ENCODE measurements at regions not wholly inside any gene's neighbourhood (a gene's known extent, or its start where the extent isn't known, plus 50 kb on each side); places are given as distances from the start of the nearest gene placed in this dataset.

GRCh38 chr3:174377096-174377495, 482.0 kb upstream of the NAALADL2 start:
- Histone ChIP-seq H3K27ac (ENCODE audit: control insufficient read depth, insufficient read depth, low read length) (no peak overlapping the region), H3K4me1 (ENCODE audit: control insufficient read depth, extremely low read depth, insufficient read depth, low read length) (no peaks in the 10 kb centered on the region), H4K20me1 (ENCODE audit: control insufficient read depth, extremely low read depth, insufficient read depth, low read length) (no peaks in the 10 kb centered on the region), H3K9ac (ENCODE audit: control insufficient read depth, extremely low read depth, insufficient read depth, low read length) (no peak overlapping the region), H3K27me3 (ENCODE audit: control insufficient read depth, extremely low read depth, insufficient read depth, low read length) (no peaks in the 10 kb centered on the region), H3K9me1 (ENCODE audit: control insufficient read depth, extremely low read depth, insufficient read depth, low read length) (no peaks in the 10 kb centered on the region), H3K36me3 (ENCODE audit: control insufficient read depth in 2 of 2, extremely low read depth in 1 of 2, insufficient read depth in 2 of 2, low read length in 2 of 2) (no peaks in the 10 kb centered on the region), H3K4me2 (ENCODE audit: control insufficient read depth, extremely low read depth, insufficient read depth, low read depth, low read length) (no peak overlapping the region), H3K4me3 (ENCODE audit: control insufficient read depth in 2 of 3, extremely low read depth in 1 of 3, insufficient read depth in 2 of 3, low read depth in 1 of 3, low read length in 3 of 3) (no peak overlapping the region), H3K9me3 (ENCODE audit: control insufficient read depth, low read depth, low read length) (no peaks in the 10 kb centered on the region), H3K79me2 (ENCODE audit: control insufficient read depth, insufficient read depth, low read length) (no peaks in the 10 kb centered on the region), H2AFZ (ENCODE audit: control insufficient read depth, low read length) (no peak overlapping the region)
- dilution Hi-C loops (cut with MboI; ENCODE audit: extremely low pct_ligation_motif_present, low sequenced_read_pairs): no loop called here
- FAIRE-seq (no peak), DNase-seq (ENCODE audit: low read depth, low spot score) (no peak)
- TF ChIP-seq, protein P1, sequence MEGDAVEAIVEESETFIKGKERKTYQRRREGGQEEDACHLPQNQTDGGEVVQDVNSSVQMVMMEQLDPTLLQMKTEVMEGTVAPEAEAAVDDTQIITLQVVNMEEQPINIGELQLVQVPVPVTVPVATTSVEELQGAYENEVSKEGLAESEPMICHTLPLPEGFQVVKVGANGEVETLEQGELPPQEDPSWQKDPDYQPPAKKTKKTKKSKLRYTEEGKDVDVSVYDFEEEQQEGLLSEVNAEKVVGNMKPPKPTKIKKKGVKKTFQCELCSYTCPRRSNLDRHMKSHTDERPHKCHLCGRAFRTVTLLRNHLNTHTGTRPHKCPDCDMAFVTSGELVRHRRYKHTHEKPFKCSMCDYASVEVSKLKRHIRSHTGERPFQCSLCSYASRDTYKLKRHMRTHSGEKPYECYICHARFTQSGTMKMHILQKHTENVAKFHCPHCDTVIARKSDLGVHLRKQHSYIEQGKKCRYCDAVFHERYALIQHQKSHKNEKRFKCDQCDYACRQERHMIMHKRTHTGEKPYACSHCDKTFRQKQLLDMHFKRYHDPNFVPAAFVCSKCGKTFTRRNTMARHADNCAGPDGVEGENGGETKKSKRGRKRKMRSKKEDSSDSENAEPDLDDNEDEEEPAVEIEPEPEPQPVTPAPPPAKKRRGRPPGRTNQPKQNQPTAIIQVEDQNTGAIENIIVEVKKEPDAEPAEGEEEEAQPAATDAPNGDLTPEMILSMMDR (optimal IDR thresholded peaks at IDR 0.05 in 1 of 3, IDR thresholded peaks at IDR 0.05 in 1 of 3, conservative IDR thresholded peaks at IDR 0.05 in 1 of 3; ENCODE audit: extremely low read depth in 1 of 3, insufficient read depth in 2 of 3, low read length in 3 of 3): no peak
- TF ChIP-seq EZH2 (IDR thresholded peaks at IDR 0.05; ENCODE audit: low read length): no peak

GRCh38 chr3:174377684-174378083, 481.4 kb upstream of the NAALADL2 start:
- Histone ChIP-seq H4K20me1 (ENCODE audit: control insufficient read depth, extremely low read depth, insufficient read depth, low read length) (no peaks in the 10 kb centered on the region), H3K9me1 (ENCODE audit: control insufficient read depth, extremely low read depth, insufficient read depth, low read length) (no peaks in the 10 kb centered on the region), H3K9ac (ENCODE audit: control insufficient read depth, extremely low read depth, insufficient read depth, low read length) (no peak overlapping the region), H3K27me3 (ENCODE audit: control insufficient read depth, extremely low read depth, insufficient read depth, low read length) (no peaks in the 10 kb centered on the region), H3K9me3 (ENCODE audit: control insufficient read depth, low read depth, low read length) (no peaks in the 10 kb centered on the region), H3K4me3 (ENCODE audit: control insufficient read depth in 2 of 3, extremely low read depth in 1 of 3, insufficient read depth in 2 of 3, low read depth in 1 of 3, low read length in 3 of 3) (no peak overlapping the region), H3K36me3 (ENCODE audit: control insufficient read depth in 2 of 2, extremely low read depth in 1 of 2, insufficient read depth in 2 of 2, low read length in 2 of 2) (no peaks in the 10 kb centered on the region), H3K4me2 (ENCODE audit: control insufficient read depth, extremely low read depth, insufficient read depth, low read depth, low read length) (no peak overlapping the region), H3K27ac (ENCODE audit: control insufficient read depth, insufficient read depth, low read length) (no peak overlapping the region), H3K79me2 (ENCODE audit: control insufficient read depth, insufficient read depth, low read length) (no peaks in the 10 kb centered on the region), H2AFZ (ENCODE audit: control insufficient read depth, low read length) (no peak overlapping the region), H3K4me1 (ENCODE audit: control insufficient read depth, extremely low read depth, insufficient read depth, low read length) (no peaks in the 10 kb centered on the region)
- TF ChIP-seq EZH2 (IDR thresholded peaks at IDR 0.05; ENCODE audit: low read length): no peak
- TF ChIP-seq, protein P1 (optimal IDR thresholded peaks at IDR 0.05 in 1 of 3, IDR thresholded peaks at IDR 0.05 in 1 of 3, conservative IDR thresholded peaks at IDR 0.05 in 1 of 3; ENCODE audit: extremely low read depth in 1 of 3, insufficient read depth in 2 of 3, low read length in 3 of 3): no peak
- no peak for FAIRE-seq
- DNase-seq (ENCODE audit: low read depth, low spot score): no peak
- dilution Hi-C loops (cut with MboI; ENCODE audit: extremely low pct_ligation_motif_present, low sequenced_read_pairs): no loop called here

Measured in keratinocyte (primary cell).